ENCODE measurements at regions not wholly inside any gene's neighbourhood (a gene's known extent, or its start where the extent isn't known, plus 50 kb on each side); places are given as distances from the start of the nearest gene placed in this dataset.

- TF ChIP-seq CTCF (IDR thresholded peaks at IDR 0.05): no peak
- H3K27me3 Mint-ChIP-seq (ENCODE audit: low read depth): no peaks in the 10 kb centered on the region
- no peak overlapping the region for H3K27ac Mint-ChIP-seq (ENCODE audit: unreplicated experiment)
- H3K9me3 Mint-ChIP-seq (ENCODE audit: low read depth): no peaks in the 10 kb centered on the region
- no peaks in the 10 kb centered on the region for H3K4me1 Mint-ChIP-seq (ENCODE audit: low read depth)
- no peaks in the 10 kb centered on the region for H3K36me3 Mint-ChIP-seq (ENCODE audit: low read depth)
- no peak overlapping the region for H3K4me3 Mint-ChIP-seq (ENCODE audit: unreplicated experiment)
- DNase-seq (ENCODE audit: low spot score): no peak
These were observed 871.3 kb upstream of the EYS start for GRCh38 chr6:66578362-66578761.

GRCh38 chr6:66568271-66568670 lies 861.2 kb upstream of the EYS start:
- Mint-ChIP-seq H3K9me3 (ENCODE audit: low read depth) (peaks cover 10% of the 10 kb centered on the region), H3K4me1 (ENCODE audit: low read depth) (no peaks in the 10 kb centered on the region)

GRCh38 chr6:66561479-66561878 lies 854.5 kb upstream of the EYS start:
- Mint-ChIP-seq H3K27ac (ENCODE audit: unreplicated experiment) (no peak overlapping the region), H3K4me3 (ENCODE audit: unreplicated experiment) (no peak overlapping the region), H3K36me3 (ENCODE audit: low read depth) (no peaks in the 10 kb centered on the region), H3K4me1 (ENCODE audit: low read depth) (no peaks in the 10 kb centered on the region), H3K27me3 (ENCODE audit: low read depth) (no peaks in the 10 kb centered on the region), H3K9me3 (ENCODE audit: low read depth) (peaks cover 29% of the 10 kb centered on the region)
- no peak for DNase-seq (ENCODE audit: low spot score)
- TF ChIP-seq CTCF (IDR thresholded peaks at IDR 0.05): no peak

More at GRCh38 chr6:66568271-66568670, 861.2 kb upstream of the EYS start:
- Mint-ChIP-seq H3K4me3 (ENCODE audit: unreplicated experiment) (no peak overlapping the region), H3K27ac (ENCODE audit: unreplicated experiment) (no peak overlapping the region), H3K36me3 (ENCODE audit: low read depth) (no peaks in the 10 kb centered on the region), H3K27me3 (ENCODE audit: low read depth) (no peaks in the 10 kb centered on the region)
- DNase-seq (ENCODE audit: low spot score): no peak
- TF ChIP-seq CTCF (IDR thresholded peaks at IDR 0.05): no peak

- no peak for DNase-seq (ENCODE audit: low spot score)
- H3K4me3 Mint-ChIP-seq (ENCODE audit: unreplicated experiment): no peak overlapping the region
- no peaks in the 10 kb centered on the region for H3K27me3 Mint-ChIP-seq (ENCODE audit: low read depth)
- H3K36me3 Mint-ChIP-seq (ENCODE audit: low read depth): peaks cover 2% of the 10 kb centered on the region
- peak; percentile 31 for TF ChIP-seq CTCF (IDR thresholded peaks at IDR 0.05)
- H3K27ac Mint-ChIP-seq (ENCODE audit: unreplicated experiment): no peak overlapping the region
- H3K4me1 Mint-ChIP-seq (ENCODE audit: low read depth): no peaks in the 10 kb centered on the region
- peaks cover 55% of the 10 kb centered on the region for H3K9me3 Mint-ChIP-seq (ENCODE audit: low read depth)
These were observed 851.2 kb upstream of the EYS start for GRCh38 chr6:66558189-66558588.

- DNase-seq (ENCODE audit: low spot score): no peak
- H3K9me3 Mint-ChIP-seq (ENCODE audit: low read depth): peaks cover 55% of the 10 kb centered on the region
- peaks cover 2% of the 10 kb centered on the region for H3K36me3 Mint-ChIP-seq (ENCODE audit: low read depth)
- no peak for TF ChIP-seq CTCF (IDR thresholded peaks at IDR 0.05)
- no peaks in the 10 kb centered on the region for H3K4me1 Mint-ChIP-seq (ENCODE audit: low read depth)
- no peak overlapping the region for H3K27ac Mint-ChIP-seq (ENCODE audit: unreplicated experiment)
- H3K27me3 Mint-ChIP-seq (ENCODE audit: low read depth): no peaks in the 10 kb centered on the region
- no peak overlapping the region for H3K4me3 Mint-ChIP-seq (ENCODE audit: unreplicated experiment)
These were observed 849.9 kb upstream of the EYS start for GRCh38 chr6:66556936-66557335.
